NCI-H146 treated with DMSO at 0.1 percent for 48 hours (cell line): ENCODE measurements at regions not wholly inside any gene's neighbourhood (a gene's known extent, or its start where the extent isn't known, plus 50 kb on each side); places are given as distances from the start of the nearest gene placed in this dataset.

Experiments
- DNase-seq: peaks from one replicate; lab custom pipeline; 2025; ENCODE audit not compliant: unreplicated experiment; lab: John Stamatoyannopoulos, UW

DNA sequence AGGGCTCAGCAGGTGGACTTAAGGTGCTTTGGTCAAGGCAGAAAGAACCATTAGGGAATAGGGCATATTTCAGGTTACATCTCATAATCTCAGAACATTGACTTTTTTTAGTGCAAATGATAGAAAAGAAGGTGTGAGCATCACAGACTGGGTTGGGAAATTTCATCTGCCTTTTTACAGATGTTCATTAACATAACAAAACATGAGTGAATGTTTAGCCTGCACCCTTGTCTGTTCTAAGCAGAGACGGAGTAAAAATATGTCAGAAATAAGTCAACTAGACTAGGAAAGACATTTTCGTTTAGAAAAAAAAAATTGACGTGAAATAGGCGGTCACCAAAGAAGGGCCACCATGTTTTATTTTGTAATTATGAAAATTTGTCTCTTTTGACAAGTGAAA lies 127.5 kb upstream of the CDH13 start:
- DNase-seq, result no peak

DNA sequence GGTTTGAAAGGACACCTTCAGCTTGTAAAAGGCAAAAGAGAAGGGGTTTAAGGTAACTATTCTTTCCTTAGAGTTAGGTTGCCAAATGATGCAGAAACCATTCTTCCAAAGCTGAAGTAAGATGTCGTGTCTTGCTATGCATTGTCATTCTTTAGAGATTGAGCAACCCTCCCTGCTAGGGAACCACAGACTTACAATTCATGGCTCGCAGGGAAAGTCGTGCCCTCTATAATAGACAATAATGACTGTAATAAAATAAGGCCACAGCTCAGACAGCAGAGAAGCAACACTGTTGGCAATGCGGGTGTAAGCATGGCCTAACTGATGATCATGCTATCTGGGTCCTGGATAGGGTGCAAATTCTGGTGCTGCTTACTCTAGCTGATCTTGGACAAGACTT lies 129.6 kb upstream of the CDH13 start:
- no peak for DNase-seq

- no peak for DNase-seq
Observed at GRCh38 chr16:82488460-82488859, 138.3 kb upstream of the CDH13 start.

- no peak for DNase-seq
Observed at GRCh38 chr16:82481455-82481854, 145.3 kb upstream of the CDH13 start.

- DNase-seq, result no peak
Observed at GRCh38 chr16:82476786-82477185, 150.0 kb upstream of the CDH13 start.

DNA sequence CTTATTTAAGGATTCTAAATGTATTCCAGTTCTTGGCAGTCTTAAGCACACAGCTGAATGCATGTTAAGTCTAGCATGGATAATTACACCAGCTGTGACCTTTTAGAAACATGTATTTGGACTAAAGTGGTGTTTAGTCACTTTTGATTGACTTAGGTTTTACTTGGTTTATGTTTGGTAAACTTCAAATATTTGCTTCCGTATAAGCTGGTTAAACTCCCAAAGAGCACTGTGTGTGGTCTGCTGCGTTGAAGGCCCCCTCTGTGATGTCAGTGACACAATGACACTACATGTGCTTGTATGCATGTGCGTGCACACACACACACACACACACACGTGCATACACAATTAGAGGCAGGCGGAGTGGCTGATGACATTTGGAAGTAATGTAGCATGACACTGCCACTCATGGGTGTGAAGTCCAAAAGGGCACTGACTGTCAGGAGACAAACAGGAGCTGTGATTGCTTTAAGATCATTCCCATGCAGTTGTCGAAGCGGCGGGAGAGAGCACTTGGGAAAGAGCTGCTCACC lies 156.1 kb upstream of the CDH13 start:
- no peak for DNase-seq

- no peak for DNase-seq
Observed at GRCh38 chr16:82470016-82470415, 156.8 kb upstream of the CDH13 start.

DNA sequence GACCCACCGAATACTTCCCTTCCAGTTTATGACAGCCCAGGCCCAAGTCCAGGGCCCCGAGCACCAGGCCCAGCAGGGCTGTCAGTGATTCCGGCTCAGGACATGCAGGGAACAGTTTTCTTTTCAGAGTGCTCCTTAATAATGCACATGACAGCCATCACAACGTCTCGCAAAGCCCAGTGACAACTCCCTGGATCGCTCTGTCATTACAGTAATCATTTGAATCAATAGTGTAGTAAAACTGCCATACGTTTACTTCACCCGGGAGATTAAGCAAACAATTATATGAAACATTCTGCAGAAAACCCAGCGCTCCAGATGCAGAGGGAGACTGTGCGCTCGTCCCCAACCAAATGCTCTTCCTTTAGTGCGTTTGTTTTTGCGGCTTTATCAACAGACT lies 162.6 kb upstream of the CDH13 start:
- no peak for DNase-seq

GRCh38 chr16:82460766-82461165 lies 166.0 kb upstream of the CDH13 start:
- DNase-seq, result no peak

DNA sequence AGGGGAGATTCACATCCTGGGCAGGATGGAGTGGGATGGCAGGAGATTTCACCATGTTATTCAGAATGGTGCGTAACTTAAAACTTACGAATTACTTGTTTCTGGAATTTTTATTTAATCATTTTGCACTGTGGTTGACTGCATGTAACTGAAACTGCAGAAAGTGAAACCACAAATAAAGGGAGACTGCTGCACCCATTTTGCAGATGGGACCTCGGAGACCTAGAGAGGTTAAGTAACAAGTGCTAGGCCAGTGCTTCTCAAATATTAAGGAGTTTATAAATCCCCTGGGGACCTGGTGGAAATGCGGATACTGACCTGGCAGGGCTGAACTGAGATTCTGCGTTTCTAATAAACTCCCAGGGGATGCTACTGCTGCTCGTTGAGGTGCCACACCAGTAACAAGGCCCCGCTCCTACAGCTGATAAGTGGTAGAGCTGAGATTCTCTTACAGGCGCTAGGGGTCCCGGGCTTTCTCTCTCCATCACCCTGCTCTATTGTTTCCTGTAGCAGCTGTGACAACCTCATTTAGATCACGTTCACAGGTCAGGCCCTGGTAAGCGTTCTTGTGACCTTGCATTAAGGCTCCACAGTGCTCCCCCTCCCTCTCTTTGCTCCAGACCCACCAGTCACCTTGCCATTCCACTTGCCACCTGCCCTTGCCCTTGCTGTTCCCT lies 167.1 kb upstream of the CDH13 start:
- DNase-seq, result no peak

- no peak for DNase-seq
Observed at GRCh38 chr16:82456683-82457082, 170.1 kb upstream of the CDH13 start.

GRCh38 chr16:82454566-82454965 lies 172.2 kb upstream of the CDH13 start:
- DNase-seq, result no peak

DNA sequence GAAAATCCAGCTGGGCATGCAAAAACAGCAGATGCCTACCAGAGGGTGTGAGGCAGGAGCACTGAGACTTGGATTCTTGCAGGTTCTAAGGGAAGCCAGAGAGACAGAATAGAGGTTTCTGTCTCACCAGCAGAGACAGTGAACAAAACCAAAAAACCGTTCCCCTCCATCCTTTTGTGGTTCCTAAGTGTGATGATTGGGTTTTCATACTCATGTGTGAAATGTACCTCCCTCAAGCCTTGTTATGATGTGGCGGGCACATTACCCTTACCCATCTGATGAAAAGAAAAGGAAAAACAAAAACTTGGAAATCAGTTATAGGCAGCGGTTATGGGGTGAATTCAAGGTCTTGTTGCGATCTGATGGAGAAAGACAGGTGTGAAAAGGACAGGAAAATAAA lies 172.6 kb upstream of the CDH13 start:
- DNase-seq, result no peak

- no peak for DNase-seq
Observed at GRCh38 chr16:82452004-82452756, 174.6 kb upstream of the CDH13 start.

GRCh38 chr16:82451449-82451848 lies 175.3 kb upstream of the CDH13 start:
- no peak for DNase-seq

DNA sequence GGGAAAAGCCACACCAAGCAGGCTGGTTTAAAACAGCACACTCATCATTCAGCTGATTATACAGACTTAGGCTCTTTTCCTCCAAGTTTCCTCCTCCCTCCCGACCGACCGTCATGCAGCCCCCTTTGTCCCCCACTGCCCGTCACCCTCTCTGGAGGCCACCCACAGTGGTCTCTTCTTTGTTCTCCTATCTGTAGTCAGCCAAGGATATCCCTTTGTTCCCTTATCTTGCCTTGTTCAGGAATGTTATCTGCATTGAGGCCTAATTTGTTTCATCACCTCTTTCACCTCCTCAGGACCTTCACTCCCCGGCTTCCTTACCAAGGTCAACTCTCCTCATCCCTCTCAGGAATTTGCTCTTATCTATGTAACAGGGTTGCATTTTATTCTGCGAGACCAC lies 186.4 kb upstream of the CDH13 start:
- DNase-seq, result no peak

DNA sequence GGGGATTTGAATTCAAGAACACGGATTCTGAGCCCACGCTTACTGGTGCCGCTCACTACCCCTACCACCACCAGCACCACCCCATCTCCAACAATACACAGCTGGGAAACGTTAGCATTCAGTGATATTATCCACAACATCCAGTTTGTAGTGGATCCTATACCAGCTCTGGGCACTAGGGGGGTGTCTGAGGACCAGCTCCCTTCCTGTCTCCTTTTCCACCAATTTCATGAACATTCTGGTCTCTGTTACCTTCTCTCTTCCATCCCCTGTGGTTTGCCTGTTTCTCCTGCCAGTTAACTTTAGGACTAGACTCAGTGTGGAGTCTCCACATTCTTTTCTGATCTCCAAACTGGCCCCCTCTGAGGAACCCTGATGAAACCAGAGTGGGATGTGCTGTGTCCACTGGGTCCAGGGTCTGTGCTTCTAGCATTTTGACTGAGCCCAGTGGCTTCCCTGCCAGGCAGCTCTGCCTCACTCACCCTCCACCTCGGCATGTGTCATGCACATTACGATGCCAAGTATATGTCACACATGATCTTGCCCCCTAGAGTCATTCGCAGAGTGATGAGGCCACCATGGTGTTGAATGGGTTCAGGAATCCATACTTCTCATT lies 187.0 kb upstream of the CDH13 start:
- no peak for DNase-seq

GRCh38 chr16:82433042-82433441 lies 193.7 kb upstream of the CDH13 start:
- DNase-seq, result no peak

GRCh38 chr16:82432261-82432660 lies 194.5 kb upstream of the CDH13 start:
- no peak for DNase-seq

- no peak for DNase-seq
Observed at GRCh38 chr16:82425661-82426060, 201.1 kb upstream of the CDH13 start.

DNA sequence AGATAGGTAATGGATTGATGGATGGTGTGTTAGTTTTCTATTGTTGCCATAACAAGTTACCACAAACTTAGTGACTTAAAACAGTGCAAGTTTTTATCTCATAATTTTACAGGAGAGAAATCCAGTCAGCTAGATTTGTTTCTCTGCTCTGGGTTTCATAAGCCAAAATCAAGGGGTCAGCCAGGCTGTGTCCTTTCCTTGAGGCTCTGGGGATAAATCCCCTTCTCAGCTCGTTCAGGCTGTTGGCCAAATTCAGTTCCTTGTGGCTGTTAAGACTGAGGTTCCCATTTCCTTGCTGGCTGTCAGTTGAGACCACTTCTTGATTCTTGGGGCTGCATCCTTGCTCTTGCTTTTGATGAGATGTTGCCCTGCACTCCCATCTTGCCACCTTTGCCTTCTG lies 204.9 kb upstream of the CDH13 start:
- no peak for DNase-seq

DNA sequence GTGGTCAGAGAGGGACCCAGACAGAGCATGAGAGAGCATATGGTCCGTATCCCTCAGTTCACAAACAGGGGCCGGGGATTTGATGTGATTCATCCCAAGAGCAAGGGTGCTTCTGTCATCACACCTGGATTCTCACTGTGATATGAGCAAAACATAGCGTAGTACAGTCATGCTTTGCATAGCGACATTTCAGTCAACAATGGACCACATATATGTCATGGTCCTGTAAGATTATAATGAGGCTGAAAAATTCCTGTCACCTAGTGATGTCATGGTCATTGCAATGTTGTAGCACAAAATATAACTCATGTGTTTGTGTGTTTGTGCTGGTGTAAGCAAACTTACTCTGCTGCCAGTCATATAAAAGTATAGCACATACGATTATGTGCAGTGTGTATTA lies 207.4 kb upstream of the CDH13 start:
- DNase-seq, result no peak
